GM04504 (cell line): ENCODE measurements at regions not wholly inside any gene's neighbourhood (a gene's known extent, or its start where the extent isn't known, plus 50 kb on each side); places are given as distances from the start of the nearest gene placed in this dataset.

Experiments
- DNase-seq: peaks from one replicate; pipeline ENCODE4 v3.0.0-alpha.2; 2012; ENCODE audit warnings: low read depth

- no peak for DNase-seq
Measured at GRCh38 chr12:82040987-82041743, 282.0 kb upstream of the PPFIA2 start.

- DNase-seq: no peak
Measured at GRCh38 chr12:82034769-82035168, 275.6 kb upstream of the PPFIA2 start.

- DNase-seq: no peak
Measured at GRCh38 chr12:82029936-82030335, 270.8 kb upstream of the PPFIA2 start.

DNA sequence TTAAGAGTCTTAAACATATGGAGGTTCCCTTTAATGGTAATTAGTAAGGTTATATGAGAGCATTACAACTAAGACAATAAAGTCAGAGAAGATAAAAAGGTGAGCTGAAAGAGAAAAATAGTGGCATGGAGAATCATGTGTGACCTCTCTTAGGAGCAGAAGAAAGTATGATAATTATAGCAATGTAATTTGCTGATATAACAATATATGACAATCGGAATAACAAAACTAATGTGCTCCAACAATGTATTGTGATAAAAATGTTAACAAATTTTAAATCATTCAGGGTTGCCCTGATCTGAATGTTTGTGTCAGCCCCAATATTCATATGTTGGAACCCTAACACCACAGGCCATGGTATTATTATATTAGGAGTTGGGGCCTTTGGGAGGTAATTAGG is 269.6 kb upstream of the PPFIA2 start:
- DNase-seq: no peak

DNA sequence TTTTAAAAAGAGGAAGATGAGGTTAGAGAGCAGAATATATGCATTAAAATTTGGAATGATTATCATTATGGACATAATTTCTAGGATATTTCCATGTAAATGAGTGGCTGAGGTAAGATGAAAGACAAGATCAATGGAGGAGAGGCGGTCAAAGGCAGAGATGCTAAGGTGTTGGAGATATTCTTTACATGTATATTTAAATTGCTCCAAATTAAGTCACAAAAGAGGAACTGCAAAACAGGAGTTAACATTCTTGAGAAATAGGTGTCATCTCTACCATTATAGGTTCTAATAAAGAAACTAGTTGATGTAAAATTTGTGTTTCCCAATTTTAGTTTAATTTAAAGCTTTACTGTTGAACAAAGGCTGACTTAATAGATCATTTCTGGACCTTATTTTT is 268.5 kb upstream of the PPFIA2 start:
- DNase-seq: no peak

- DNase-seq: no peak
Measured at GRCh38 chr12:82025462-82025861, 266.3 kb upstream of the PPFIA2 start.

DNA sequence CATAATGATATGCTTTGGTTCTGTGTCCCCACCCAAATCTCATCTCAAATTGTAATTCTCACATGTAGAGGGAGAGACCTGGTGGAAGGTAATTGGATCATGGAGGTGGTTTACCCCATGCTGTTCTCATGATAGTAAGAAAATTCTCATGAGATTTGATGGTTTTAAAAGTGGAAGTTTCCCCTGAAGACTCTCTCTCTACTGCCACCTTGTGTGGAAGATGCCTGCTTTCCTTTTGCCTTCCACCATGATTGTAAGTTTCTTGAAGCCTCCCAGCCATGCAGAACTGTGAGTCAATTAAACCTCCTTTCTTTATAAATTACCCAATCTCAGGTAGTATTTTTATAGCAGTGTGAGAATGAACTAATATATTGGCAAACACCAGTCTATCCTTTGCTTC is 260.4 kb upstream of the PPFIA2 start:
- no peak for DNase-seq

- DNase-seq: no peak
Measured at GRCh38 chr12:82015623-82016347, 256.6 kb upstream of the PPFIA2 start.

- DNase-seq: no peak
Measured at GRCh38 chr12:82012176-82012575, 253.0 kb upstream of the PPFIA2 start.

DNA sequence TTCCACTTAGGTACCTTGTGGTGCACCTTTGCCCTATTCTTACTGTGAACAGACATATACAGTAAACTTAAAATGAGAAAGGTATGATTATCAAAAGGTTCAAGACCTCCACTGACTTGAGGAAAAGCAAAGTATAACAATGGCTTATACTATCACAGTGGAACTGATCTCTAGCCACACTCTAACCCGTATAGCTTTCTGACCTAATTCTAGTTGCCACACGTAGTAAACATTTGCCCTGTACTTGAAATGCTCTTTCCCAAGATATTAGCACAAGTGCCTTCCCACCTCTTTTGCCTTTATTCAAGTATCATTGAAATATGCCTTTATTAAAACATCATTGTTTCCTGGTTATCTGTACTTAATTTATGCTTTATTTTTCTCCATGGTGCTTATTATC is 250.4 kb upstream of the PPFIA2 start:
- no peak for DNase-seq

DNA sequence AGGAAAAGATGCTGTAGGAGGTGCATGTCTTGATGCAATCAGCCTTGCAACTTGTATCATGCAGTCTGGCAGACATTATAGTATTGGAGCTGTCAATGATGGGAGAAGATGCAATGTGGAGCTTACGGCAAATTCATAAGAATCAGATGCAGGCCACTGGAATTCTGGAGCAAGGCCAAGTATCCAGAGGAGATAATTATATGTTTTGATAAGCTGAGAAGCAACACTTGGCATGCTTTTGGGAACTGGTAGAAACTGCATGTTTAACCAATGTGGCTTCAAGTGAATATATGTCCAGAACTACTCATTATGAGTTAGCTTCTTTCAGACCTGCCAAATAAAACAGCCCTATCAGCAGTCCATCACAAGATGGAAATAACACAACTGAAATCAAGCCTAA is 249.1 kb upstream of the PPFIA2 start:
- no peak for DNase-seq

- no peak for DNase-seq
Measured at GRCh38 chr12:81998761-81999378, 239.7 kb upstream of the PPFIA2 start.

- no peak for DNase-seq
Measured at GRCh38 chr12:81992461-81992860, 233.3 kb upstream of the PPFIA2 start.

DNA sequence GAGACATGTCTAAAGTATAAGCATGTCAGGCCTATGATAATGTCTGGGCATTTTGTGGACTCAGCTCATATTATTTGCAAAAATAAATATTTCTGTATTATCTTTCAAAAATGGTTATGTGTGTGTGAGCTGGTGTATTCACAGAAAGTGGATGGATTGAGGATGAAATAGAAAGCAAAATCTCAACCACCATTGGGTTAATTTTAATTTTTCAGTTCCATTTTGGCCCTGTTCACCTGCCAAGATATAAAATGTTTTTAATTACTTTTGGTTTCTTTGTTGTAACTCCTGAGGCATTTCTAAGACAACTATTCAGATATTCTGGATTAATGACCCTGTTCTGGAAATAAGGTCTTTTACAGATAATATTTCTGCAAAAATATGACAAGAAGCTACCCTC is 232.7 kb upstream of the PPFIA2 start:
- DNase-seq: no peak

- DNase-seq: no peak
Measured at GRCh38 chr12:81988362-81988761, 229.2 kb upstream of the PPFIA2 start.

DNA sequence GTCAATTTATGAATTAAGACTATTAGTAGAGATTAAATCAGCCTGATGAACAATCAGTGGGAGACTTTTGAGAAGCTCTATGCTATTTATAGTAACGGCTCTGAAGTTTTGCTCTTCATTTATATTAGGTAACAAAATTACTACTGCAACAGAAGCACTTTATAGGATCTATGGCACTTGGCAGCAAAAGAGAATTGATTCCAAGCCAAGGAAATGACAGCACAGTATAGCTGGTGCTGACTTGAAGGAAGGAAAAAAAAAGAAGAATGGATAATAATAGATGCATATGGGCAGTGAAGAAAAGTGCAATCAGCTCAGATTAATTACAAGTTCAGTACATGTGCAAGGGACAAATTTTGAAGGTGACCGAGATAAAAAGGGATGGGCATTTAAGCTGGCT is 228.2 kb upstream of the PPFIA2 start:
- DNase-seq: no peak

- no peak for DNase-seq
Measured at GRCh38 chr12:81976661-81977060, 217.5 kb upstream of the PPFIA2 start.

DNA sequence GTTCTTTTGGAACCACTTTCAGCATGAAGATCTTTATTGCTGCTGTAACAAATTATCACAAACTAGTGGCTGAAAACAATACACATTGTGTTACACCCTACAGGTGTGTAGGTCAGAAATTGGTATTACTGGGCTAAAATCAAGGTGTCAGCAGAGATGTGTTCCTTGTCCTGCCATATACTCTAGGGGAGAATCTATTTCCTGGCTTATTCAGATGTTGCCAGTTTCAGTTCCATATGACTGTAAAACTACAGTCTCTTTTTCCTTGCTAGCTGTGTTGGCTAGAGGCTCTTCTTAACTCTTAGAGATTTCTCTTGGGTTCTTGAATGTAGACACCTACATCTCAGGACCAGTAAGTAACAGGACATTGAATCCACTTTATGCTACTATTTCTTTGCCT is 215.6 kb upstream of the PPFIA2 start:
- DNase-seq: no peak

DNA sequence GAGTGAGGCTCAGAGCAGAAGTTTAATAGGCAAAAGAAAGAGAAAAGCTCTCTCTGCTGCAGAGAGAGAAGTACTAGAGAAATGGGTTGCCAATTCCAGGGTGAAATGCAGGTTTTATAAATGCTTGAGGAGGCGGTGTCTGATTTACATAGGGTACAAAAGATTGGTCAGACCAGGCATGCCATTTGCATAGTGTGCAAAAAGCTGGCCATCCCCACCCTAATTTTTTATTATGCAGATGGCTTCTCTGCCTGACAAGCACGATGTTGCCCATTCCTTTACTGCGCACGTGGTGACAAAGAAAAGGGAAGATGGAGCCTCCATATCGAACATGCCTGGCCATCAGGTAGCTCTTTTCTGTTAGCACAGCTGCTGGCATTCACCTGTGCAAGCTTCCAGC is 209.3 kb upstream of the PPFIA2 start:
- no peak for DNase-seq

DNA sequence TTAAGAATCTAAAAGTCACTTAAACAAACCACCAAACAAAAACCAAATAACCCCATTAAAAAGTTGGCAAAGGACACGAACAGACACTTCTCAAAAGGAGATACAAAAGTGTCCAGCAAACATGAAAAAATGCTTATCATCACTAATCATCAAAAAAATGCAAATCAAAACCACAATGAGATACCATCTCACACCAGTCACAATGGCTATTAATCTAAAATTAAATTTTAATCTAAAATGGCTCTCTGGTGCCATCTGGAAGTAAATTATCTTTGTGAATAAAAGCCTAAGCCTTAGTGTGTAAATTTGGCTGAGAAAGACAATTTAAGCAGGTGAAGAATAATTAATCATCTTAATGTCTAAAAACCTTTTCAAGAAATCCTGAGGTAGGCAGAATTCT is 204.5 kb upstream of the PPFIA2 start:
- DNase-seq: no peak

DNA sequence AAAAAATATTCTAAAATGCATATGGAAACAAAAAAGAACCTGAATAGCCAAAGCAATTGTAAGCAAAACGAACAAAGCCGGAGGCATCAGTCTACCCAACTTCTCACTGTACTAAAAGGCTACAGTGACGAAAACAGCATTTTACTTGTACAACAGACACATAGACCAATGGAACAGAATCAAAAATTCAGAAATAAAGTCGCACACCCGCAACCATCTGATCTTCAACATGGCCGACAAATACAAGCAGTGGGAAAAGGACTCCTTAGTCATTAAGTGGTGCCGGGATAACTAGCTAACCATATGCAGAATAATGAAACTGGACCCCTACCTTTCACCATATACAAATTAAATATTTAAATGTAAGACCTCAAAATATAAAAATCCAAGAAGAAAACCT is 203.9 kb upstream of the PPFIA2 start:
- DNase-seq: no peak

GRCh38 chr12:81962126-81962856 is 203.1 kb upstream of the PPFIA2 start:
- no peak for DNase-seq

- DNase-seq: no peak
Measured at GRCh38 chr12:81958406-81958805, 199.3 kb upstream of the PPFIA2 start.
